ENCODE measurements at regions not wholly inside any gene's neighbourhood (a gene's known extent, or its start where the extent isn't known, plus 50 kb on each side); places are given as distances from the start of the nearest gene placed in this dataset.
"Not testable (repeated sequence)": the region's sequence is repeated elsewhere in the genome, so short reads cannot be mapped to it uniquely, and the experiment has no call there.

DNA sequence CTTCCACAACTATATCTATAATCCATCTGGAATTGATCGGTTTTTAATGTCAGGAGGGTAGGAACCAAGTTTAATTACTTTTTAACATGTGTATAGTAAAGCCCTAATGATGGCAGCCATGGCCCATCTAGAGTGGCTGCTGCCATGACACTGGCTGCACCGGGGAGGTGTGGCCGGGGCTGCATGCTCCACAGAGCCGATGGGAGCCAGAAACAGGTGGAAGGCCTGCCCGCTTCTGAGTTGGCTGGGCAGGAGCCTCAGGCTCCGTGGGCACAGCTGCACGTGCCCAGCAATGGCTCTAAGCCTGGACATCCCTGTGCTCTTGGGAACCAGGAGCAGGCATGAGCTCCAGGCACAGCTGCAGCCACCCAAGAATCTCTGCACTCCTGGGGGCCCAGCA is 73.0 kb downstream of the GBP6 start:
- no peak for DNase-seq (ENCODE audit: low spot score)

DNA sequence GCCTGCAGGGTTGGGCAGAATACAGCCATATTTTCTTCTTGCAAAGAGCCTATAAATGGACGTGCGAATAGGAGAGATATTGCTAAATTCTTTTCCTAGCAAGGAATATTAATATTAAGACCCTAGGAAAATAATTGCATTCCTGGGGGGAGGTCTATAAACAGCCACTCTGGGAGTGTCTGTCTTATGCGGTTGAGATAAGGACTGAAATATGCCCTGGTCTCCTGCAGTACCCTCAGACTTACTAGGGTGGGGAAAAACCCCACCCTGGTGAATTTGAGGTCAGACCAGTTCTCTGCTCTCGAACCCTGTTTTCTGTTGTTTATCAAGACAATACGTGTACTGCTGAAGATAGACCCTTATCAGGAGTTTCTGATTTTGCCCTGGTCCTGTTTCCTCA is 74.4 kb downstream of the GBP6 start:
- DNase-seq (ENCODE audit: low spot score), result not testable (repeated sequence)

DNA sequence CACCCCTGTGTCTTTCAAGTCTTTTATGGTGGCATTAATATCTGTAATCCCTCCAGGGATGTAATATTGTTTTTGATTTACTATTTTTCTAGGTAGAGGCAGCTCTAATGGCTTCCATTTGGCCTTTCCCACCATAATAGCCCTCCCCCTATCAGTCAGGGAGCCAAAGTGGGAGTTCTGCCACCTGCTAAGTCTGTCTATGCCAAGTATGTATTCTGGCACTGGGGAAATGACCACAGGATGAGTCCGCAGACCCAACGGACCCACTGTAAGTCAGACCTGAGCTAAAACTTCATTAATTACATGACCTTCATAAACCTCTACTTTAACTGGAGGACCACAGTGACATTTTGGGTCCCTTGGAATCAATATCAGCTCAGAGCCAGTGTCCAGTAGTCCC is 77.1 kb downstream of the GBP6 start:
- DNase-seq (ENCODE audit: low spot score), result no peak

DNA sequence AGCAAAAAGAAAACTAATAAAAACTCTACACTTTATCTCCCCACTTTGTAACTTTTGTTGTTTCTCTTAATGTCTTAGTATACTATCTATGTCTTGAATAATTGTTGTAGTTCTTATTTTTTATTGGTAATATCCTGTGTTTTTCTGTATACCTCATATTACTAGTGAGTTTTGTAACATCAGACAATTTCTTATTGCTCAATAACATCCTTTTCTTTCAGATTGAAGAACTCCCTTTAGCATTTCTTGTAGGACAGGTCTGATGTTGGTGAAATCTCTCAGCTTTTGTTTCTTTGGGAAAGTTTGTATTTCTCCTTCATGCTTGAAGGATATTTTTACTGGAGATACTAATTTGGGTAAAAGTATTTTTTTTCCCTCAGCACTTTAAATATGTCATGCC is 79.8 kb upstream of the LRRC8B start:
- no peak for DNase-seq (ENCODE audit: low spot score)

DNA sequence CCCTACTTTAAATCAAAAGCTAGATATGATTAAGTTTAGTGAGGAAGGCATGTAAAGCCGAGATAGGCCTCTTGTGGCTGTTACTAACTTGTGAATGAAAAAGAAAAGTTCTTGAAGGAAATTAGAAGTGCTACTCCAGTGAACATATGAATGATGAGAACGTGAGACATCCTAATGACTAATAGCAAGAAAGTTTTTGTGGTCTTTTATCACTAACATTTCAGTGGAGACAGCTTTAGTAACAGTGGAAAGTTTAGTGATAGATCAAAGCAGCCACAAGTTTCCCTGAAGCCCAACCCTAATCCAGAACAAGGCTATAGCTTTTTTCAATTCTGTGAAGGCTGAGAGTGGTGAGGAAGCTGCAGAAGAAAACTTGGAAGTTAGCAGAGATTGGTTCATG is 73.6 kb upstream of the LRRC8B start:
- DNase-seq (ENCODE audit: low spot score), result no peak

DNA sequence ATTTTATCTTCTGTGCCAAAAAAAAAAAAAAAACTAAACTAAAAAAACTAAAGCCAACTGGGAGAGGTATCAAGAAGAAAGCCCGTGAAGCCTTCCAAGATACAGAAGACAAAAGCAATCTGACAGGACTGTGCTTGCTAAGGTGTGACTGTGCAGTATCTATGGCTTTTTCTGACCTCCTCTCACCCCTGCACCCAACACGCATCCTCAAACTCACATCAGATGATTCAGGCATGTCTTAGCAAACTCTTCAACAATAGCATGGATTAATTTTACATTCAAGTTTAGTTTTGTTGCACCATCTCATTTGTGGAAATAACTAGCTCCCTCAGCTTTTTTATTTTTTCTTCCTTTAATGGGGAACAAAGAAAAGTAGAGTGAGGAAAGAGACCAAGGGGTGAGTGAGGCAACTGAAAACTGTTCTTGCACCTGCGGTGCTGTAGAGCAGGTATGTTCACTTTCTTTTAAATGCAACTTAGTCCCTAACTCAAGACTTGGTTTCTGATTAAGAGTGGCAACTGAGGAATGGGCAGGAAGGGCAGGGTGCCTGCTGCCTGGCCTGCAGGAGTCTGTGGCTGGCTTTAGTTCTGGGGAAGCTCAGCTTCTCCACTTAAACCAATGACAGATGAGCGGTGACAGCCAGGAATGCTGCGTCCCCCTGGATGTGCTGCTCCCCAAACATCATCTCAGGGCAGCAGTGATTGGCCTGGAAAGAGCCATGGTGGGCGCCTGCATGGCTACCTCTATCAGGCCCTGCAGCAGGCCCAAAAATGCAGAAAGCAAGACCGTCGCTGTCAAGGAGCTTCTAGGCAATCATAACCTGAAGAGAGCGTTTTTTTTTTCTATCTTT is 71.3 kb upstream of the LRRC8B start:
- DNase-seq (ENCODE audit: low spot score), result no peak

DNA sequence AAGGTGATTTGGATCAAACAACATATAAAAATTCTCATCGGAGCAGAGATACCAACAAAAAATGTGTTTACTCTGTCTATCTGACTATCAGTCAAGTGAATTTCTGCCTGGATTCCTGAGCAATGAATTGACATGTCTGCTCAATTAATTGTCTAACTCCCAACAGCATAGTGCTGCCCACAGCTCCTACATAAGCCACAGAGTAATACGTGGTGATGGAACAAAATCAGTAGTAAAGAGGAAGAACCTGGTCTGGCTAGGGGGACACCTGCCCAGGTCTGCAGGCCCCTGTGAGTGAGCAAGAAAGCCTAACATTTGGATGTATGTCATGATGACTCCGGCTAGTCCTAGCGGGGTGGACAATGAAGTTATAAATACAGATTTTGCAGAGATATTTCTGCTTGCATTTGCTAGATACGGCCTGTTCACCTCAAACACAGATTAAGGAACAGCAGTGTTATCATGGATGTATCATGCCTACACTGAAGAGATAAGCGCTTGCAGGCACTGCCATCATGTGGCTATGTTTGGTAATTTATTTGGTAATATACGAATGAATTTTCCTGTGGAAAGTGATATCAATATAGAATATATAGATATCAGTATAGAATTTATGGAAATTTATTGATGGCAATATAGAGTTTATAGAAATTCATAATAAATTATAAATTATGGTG is 69.6 kb upstream of the LRRC8B start:
- DNase-seq (ENCODE audit: low spot score), result peak; percentile 52

DNA sequence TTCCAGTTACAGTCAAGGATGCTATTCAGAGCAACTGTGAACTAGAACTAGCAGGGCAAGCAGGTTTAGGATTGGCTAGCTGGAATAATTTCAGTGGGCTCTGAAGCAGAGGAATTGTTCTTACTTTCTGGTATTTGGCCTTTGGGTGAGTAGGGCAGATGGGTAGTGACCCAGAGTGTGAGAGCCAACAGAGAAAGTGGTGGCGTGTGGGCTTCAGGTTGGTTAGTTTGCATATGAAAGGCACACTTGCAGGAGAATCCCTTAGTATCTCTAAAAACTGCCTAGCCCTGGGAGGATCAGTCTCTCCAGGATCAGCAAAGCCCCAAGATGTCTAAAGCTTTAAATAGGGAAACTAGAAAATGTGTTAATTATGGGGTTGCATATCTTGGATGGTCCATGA is 67.6 kb upstream of the LRRC8B start:
- no peak for DNase-seq (ENCODE audit: low spot score)

DNA sequence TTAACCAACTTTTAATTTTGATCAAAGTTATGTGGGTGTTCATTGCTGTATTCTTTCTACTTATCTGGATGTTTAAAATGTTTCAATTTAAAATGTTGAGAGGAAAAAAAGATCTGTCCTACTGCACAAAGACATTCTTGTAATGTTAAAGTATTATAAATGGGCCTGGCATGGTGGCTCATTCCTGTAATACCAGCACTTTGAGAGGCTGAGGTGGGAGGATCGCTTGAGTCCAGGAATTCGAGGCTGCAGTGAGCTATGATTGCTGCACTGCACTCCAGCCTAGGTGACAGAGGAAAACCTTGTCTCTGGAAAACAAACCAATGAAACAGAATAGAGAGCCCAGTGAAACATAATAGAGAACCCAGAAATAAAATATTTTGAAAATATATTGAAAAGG is 65.5 kb upstream of the LRRC8B start:
- no peak for DNase-seq (ENCODE audit: low spot score)

DNA sequence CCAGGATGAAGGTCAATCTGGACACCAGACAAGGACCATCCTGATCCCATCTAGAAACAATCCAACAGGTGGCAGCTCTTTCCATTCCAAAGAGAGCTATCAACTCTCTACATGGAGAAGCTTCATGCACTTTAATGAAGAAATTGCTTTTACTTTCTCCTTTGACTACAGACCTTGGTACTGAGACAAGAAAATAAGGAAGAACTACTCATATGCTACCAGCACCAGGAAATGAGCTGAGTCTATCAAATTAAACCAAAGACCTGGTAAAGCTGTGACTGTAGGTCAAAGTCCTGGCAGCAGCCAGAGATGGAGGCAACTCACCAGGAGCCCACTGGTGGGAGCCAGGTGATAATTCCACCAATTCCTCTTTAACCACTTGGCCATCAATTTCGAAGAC is 64.3 kb upstream of the LRRC8B start:
- DNase-seq (ENCODE audit: low spot score), result no peak

DNA sequence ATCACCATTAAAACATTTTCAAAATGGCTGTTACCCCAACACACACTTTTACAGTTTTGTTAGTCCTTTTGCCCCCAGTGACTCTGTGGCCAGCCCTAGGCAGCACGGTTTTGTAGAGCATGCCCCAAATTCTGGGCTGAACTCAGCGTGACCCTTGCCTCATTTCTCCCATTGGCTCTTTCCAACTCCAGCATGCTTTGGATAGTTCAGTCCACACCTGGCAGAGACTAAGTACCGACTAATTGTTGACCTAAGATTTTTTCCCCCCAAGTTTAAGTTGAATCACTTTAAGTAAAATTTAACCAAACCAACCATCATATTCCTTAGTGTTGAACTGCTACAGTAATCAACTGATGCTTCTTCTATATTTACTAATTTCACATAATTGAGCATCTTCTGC is 62.4 kb upstream of the LRRC8B start:
- DNase-seq (ENCODE audit: low spot score), result no peak

DNA sequence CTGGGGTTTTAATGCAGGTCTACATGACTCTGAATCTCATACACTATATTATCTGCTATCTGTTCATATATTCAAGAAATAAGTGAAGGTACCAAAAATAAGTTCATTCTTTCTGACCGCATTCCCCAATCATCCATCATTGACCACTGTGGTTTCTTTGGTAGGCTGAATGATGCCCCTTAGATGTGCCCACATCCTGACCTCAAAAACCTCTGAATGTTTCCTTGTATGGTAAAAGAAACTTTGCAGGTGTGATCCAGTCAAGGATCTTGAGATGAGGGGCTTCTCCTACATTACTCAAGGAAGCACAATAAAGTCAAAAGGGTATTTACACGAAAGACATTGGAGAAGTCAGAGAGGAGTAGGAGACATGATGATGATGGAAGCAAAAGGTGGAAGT is 60.6 kb upstream of the LRRC8B start:
- no peak for DNase-seq (ENCODE audit: low spot score)

DNA sequence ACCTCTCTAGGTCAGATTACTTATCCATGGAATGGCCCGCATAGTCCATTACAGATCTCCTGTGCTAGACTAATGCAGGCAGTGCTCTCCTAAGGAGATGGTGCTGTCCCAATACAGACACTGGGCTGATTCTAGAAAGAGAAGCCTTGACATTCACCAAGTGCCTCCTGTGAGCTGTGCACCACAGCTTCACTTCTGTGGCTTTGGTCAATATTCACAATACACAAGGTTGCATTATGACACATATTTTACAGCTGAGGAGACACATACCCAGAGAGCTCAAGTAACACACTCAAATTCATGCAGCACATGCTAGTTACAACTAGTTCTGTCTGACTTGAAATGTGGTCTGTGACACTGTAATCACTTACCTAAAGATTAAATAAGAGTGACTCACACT is 59.4 kb upstream of the LRRC8B start:
- DNase-seq (ENCODE audit: low spot score), result no peak

DNA sequence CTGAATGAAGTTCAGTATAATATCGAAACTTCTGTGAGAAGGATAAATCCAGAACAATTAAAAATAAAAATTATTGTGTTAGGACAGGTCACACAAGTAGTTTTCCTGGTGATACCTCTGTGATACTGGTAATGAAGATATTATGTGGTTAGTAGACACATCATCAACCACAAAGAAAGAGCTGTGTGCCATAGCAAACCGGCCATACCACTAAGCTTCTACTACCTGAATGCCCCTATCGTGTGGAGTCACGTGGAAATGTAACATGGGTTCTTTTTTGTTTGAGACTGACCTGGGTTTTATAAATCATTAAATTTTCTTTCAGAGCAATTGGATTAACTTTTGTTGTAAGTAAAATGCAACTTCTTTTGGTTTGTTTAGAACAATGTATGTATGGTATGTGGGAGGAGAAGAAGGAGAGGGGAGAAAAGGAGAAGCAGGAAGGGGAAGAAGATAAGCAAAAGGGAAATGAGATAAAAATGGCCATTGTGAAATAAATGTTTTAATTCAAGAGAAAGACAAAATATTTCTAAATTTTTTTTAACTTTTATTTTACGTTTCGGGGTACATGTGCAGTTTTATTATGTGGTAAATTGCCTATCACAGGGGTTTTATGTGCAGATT is 58.2 kb upstream of the LRRC8B start:
- DNase-seq (ENCODE audit: low spot score), result no peak

DNA sequence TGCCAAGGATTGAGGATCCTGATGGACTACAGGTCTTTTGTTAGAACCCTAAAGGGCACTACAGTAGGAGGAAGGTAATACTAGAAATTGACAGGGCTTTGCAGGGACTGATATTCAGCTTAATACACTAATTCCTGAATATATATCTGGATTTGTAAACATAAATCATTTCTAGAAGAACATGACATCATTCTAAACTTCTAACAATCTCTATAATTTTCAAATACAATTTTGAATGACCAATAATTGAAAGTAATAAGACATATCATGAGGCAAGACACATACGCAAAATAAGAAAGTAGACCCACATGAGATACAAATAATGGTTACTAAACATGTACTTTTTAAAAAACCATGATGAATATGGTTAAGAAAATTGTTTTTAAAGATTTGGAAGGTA is 52.4 kb upstream of the LRRC8B start:
- DNase-seq (ENCODE audit: low spot score), result no peak

DNA sequence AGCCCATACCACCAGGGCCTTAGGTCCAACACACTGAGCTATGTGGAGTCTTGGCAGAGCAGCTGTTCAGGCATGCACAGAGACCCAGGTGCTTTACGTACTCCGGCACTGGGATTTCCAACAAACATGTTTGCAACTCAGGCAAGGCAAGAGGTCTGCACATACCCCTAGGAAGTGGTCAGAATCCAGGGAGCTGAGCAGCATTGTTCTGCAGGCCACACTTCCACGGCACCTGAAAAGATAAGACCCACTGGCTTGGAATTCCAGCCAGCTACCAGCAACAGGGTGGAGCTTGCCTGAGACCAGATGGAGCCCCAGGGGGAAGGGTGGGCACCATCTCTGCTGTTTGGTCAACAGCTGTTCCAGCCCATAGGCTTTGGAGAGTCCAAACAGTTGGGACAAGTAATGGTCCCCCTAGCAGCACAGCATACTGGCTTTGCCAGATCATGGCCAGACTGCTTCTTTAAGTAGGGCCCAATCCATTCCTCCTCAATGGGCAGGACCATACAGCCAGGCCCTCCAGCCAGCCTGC is 51.7 kb upstream of the LRRC8B start:
- no peak for DNase-seq (ENCODE audit: low spot score)

All from mucosa of gallbladder (tissue), 1 donor.